Neural progenitor cell (in vitro differentiated cells): ENCODE measurements at regions not wholly inside any gene's neighbourhood (a gene's known extent, or its start where the extent isn't known, plus 50 kb on each side); places are given as distances from the start of the nearest gene placed in this dataset.

Experiments used
- DNase-seq: peaks from one replicate; pipeline ENCODE4 v3.0.0-alpha.2; 2016; ENCODE audit warnings: low spot score
- H2AFZ ChIP-seq: fragments of 200-600 bp; sonication (generic); replicated peaks from 2 replicates; pipeline ENCODE4 v1.6.1; 2016; ENCODE audit warnings: antibody characterized with exemption
- H3F3A ChIP-seq: fragments of 200-600 bp; sonication (generic); 2 replicates; pipeline ENCODE4 v1.6.1; 2016; ENCODE audit warnings: antibody characterized with exemption, low read depth
- H3K27ac ChIP-seq: fragments of 200-600 bp; sonication (generic); 2 replicates; pipeline ENCODE4 v1.5.1; 2016; ENCODE audit warnings: mild to moderate bottlenecking
- H3K27me3 ChIP-seq: fragments of 200-600 bp; sonication (generic); 2 replicates; pipeline ENCODE4 v1.6.1; 2016; ENCODE audit warnings: mild to moderate bottlenecking, moderate library complexity
- H3K36me3 ChIP-seq: fragments of 200-600 bp; sonication (generic); 2 replicates; pipeline ENCODE4 v1.5.1; 2016
- H3K4me1 ChIP-seq: fragments of 200-600 bp; sonication (generic); 2 replicates; pipeline ENCODE4 v1.6.1; 2016; ENCODE audit warnings: mixed run types
- H3K4me2 ChIP-seq: fragments of 200-600 bp; sonication (generic); 2 replicates; pipeline ENCODE4 v1.6.1; 2016
- H3K4me3 ChIP-seq: fragments of 200-600 bp; sonication (generic); 2 replicates; pipeline ENCODE4 v1.5.1; 2016
- H3K79me2 ChIP-seq: fragments of 200-600 bp; sonication (generic); 2 replicates; pipeline ENCODE4 v1.6.1; 2016; ENCODE audit warnings: low read depth
- H3K9ac ChIP-seq: fragments of 200-600 bp; sonication (generic); 2 replicates; pipeline ENCODE4 v1.6.1; 2016
- H3K9me3 ChIP-seq: fragments of 200-600 bp; sonication (generic); 2 replicates; pipeline ENCODE4 v1.5.1; 2016; ENCODE audit warnings: low read depth
- H4K20me1 ChIP-seq: fragments of 200-600 bp; sonication (generic); 2 replicates; pipeline ENCODE4 v1.6.1; 2016; ENCODE audit warnings: low read depth
- H3K27ac Mint-ChIP-seq: 3 replicates; pipeline ENCODE4 v1.8.0; 2021; ENCODE audit warnings: mixed read lengths
- H3K27me3 Mint-ChIP-seq: 2 replicates; pipeline ENCODE4 v1.8.0; 2022; ENCODE audit warnings: low read depth, mild to moderate bottlenecking, inconsistent platforms, moderate library complexity, mixed read lengths; ENCODE audit not compliant: insufficient read depth
- H3K36me3 Mint-ChIP-seq: 3 replicates; pipeline ENCODE4 v1.8.0; 2021; ENCODE audit warnings: mixed read lengths
- H3K4me1 Mint-ChIP-seq: 3 replicates; pipeline ENCODE4 v1.8.0; 2021; ENCODE audit warnings: mixed read lengths
- H3K4me3 Mint-ChIP-seq: 3 replicates; pipeline ENCODE4 v1.8.0; 2021; ENCODE audit warnings: mild to moderate bottlenecking, moderate library complexity, mixed read lengths
- H3K9me3 Mint-ChIP-seq: 3 replicates; pipeline ENCODE4 v1.8.0; 2020; ENCODE audit warnings: mixed read lengths
- EZH2 ChIP-seq: fragments of 200-600 bp; sonication (generic); IDR thresholded peaks from 2 replicates; pipeline ENCODE4 v1.6.1; 2017; ENCODE audit warnings: antibody characterized with exemption, mild to moderate bottlenecking, moderate library complexity
- EZH2phosphoT487 ChIP-seq: fragments of 200-600 bp; sonication (generic); IDR thresholded peaks from 2 replicates; pipeline ENCODE4 v1.6.1; 2017; ENCODE audit warnings: antibody characterized with exemption
- TF ChIP-seq, protein P1 (sequence below): fragments of 200-600 bp; sonication (generic); IDR thresholded peaks from 2 replicates; pipeline ENCODE4 v1.5.1; 2017; ENCODE audit warnings: antibody characterized with exemption, mild to moderate bottlenecking

DNA sequence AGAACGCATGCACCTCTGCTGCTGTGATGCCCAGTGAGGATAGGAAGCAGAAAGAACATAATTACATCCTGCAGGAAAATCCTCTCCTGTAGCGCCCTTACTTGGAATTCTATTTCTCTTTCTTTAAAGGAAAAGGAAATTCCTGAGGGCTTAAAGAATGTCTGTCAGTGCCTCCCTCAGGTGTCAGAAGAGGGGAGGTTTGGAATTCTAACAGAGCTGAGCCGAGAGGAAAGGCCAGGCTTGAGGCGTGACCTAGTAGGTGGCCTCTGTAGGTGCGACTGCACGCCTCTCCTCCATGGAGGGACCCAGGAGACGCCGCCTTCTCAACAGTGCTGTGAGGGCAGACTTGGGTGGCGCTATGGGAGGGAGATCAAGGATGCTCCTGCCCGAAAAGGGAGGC lies 55.9 kb upstream of the ERCC6L2 start:
- H3K4me2 ChIP-seq = no peak overlapping the region
- H2AFZ ChIP-seq = no peak overlapping the region
- H3K9me3 Mint-ChIP-seq = no peaks in the 10 kb centered on the region
- H3K79me2 ChIP-seq = no peaks in the 10 kb centered on the region
- H3K27ac Mint-ChIP-seq = no peak overlapping the region
- H4K20me1 ChIP-seq = no peaks in the 10 kb centered on the region
- no peaks in the 10 kb centered on the region for H3K36me3 ChIP-seq
- H3K27me3 Mint-ChIP-seq = peaks cover 2% of the 10 kb centered on the region
- no peak overlapping the region for H3K9ac ChIP-seq
- no peak overlapping the region for H3K4me3 ChIP-seq
- TF ChIP-seq, protein P1, sequence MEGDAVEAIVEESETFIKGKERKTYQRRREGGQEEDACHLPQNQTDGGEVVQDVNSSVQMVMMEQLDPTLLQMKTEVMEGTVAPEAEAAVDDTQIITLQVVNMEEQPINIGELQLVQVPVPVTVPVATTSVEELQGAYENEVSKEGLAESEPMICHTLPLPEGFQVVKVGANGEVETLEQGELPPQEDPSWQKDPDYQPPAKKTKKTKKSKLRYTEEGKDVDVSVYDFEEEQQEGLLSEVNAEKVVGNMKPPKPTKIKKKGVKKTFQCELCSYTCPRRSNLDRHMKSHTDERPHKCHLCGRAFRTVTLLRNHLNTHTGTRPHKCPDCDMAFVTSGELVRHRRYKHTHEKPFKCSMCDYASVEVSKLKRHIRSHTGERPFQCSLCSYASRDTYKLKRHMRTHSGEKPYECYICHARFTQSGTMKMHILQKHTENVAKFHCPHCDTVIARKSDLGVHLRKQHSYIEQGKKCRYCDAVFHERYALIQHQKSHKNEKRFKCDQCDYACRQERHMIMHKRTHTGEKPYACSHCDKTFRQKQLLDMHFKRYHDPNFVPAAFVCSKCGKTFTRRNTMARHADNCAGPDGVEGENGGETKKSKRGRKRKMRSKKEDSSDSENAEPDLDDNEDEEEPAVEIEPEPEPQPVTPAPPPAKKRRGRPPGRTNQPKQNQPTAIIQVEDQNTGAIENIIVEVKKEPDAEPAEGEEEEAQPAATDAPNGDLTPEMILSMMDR = no peak
- TF ChIP-seq EZH2 = no peak
- no peak for TF ChIP-seq EZH2phosphoT487
- peaks cover 9% of the 10 kb centered on the region for H3K4me1 ChIP-seq
- H3K36me3 Mint-ChIP-seq = peaks cover 9% of the 10 kb centered on the region
- H3K27ac ChIP-seq = peak overlapping the region; percentile 27
- no peaks in the 10 kb centered on the region for H3K9me3 ChIP-seq
- DNase-seq = peak; percentile 48
- H3K4me1 Mint-ChIP-seq = no peaks in the 10 kb centered on the region
- peaks cover 9% of the 10 kb centered on the region for H3F3A ChIP-seq
- no peaks in the 10 kb centered on the region for H3K27me3 ChIP-seq
- H3K4me3 Mint-ChIP-seq = no peak overlapping the region

DNA sequence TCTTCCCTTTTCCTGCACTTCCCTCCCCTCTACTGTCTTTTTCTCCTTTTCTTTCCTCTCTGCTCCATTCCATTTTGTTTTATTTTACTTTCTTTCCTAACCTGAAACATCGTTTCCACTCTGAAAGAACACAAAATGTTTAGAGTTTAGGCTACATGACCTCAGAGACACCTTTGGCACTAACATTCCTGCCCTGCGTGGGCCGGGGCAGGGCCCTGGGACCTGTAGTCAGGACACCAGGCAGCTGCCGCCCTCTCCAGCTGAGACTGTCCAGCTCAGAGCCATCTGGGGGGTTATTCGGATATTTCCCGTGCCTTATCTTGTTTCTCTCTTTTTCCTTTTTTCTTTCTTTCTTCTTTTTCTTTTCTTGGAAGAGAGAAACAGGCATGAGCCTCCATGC lies 58.3 kb upstream of the ERCC6L2 start:
- Mint-ChIP-seq H3K27me3 (peaks cover 2% of the 10 kb centered on the region), H3K4me1 (no peaks in the 10 kb centered on the region), H3K36me3 (peaks cover 13% of the 10 kb centered on the region), H3K4me3 (no peak overlapping the region), H3K27ac (no peak overlapping the region), H3K9me3 (no peaks in the 10 kb centered on the region)
- Histone ChIP-seq H3K9me3 (no peaks in the 10 kb centered on the region), H3F3A (peaks cover 9% of the 10 kb centered on the region), H3K36me3 (no peaks in the 10 kb centered on the region), H3K79me2 (no peaks in the 10 kb centered on the region), H2AFZ (no peak overlapping the region), H3K9ac (no peak overlapping the region), H4K20me1 (no peaks in the 10 kb centered on the region), H3K4me2 (no peak overlapping the region), H3K4me3 (no peak overlapping the region), H3K27ac (no peak overlapping the region), H3K4me1 (peaks cover 9% of the 10 kb centered on the region), H3K27me3 (no peaks in the 10 kb centered on the region)
- DNase-seq = no peak
- TF ChIP-seq, protein P1 = no peak
- TF ChIP-seq EZH2phosphoT487 (no peak), EZH2 (no peak)

DNA sequence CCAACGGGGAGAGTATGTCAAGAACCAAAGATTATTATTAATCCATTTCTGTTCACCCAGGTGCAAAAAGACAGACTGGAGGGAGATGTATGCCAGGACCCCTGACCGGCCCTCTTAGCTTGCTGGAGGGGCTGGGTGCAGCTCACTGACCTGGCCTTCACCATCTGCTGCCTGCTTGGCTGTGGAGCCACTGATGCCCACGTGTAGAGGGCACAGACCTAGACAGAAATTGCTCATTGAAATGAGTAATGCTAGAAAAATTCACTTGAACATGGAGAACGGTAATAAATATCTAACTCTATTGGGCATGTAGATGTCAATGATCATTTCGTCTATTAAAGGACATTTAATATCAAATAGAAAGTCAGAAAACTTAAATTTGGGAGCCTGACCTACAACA lies 58.8 kb upstream of the ERCC6L2 start:
- H2AFZ ChIP-seq = no peak overlapping the region
- H4K20me1 ChIP-seq = no peaks in the 10 kb centered on the region
- no peaks in the 10 kb centered on the region for H3K9me3 Mint-ChIP-seq
- H3K27me3 Mint-ChIP-seq = peaks cover 2% of the 10 kb centered on the region
- H3K4me3 ChIP-seq = no peak overlapping the region
- peaks cover 9% of the 10 kb centered on the region for H3K4me1 ChIP-seq
- peaks cover 9% of the 10 kb centered on the region for H3F3A ChIP-seq
- no peak for TF ChIP-seq EZH2phosphoT487
- TF ChIP-seq, protein P1 = no peak
- no peak for TF ChIP-seq EZH2
- no peaks in the 10 kb centered on the region for H3K36me3 ChIP-seq
- H3K36me3 Mint-ChIP-seq = peaks cover 13% of the 10 kb centered on the region
- no peaks in the 10 kb centered on the region for H3K4me1 Mint-ChIP-seq
- no peak overlapping the region for H3K9ac ChIP-seq
- DNase-seq = no peak
- H3K9me3 ChIP-seq = no peaks in the 10 kb centered on the region
- no peaks in the 10 kb centered on the region for H3K27me3 ChIP-seq
- no peaks in the 10 kb centered on the region for H3K79me2 ChIP-seq
- no peak overlapping the region for H3K4me3 Mint-ChIP-seq
- no peak overlapping the region for H3K27ac Mint-ChIP-seq
- no peak overlapping the region for H3K27ac ChIP-seq
- H3K4me2 ChIP-seq = no peak overlapping the region

- TF ChIP-seq EZH2 (no peak), EZH2phosphoT487 (no peak)
- TF ChIP-seq, protein P1 = no peak
- Histone ChIP-seq H3K27me3 (no peaks in the 10 kb centered on the region), H3K9me3 (no peaks in the 10 kb centered on the region), H3K4me1 (peaks cover 9% of the 10 kb centered on the region), H3K27ac (no peak overlapping the region), H3K4me2 (no peak overlapping the region), H3K9ac (no peak overlapping the region), H4K20me1 (no peaks in the 10 kb centered on the region), H3K4me3 (no peak overlapping the region), H3K36me3 (no peaks in the 10 kb centered on the region), H3K79me2 (no peaks in the 10 kb centered on the region), H2AFZ (no peak overlapping the region), H3F3A (peaks cover 9% of the 10 kb centered on the region)
- Mint-ChIP-seq H3K4me3 (no peak overlapping the region), H3K27me3 (peaks cover 2% of the 10 kb centered on the region), H3K36me3 (peaks cover 11% of the 10 kb centered on the region), H3K4me1 (no peaks in the 10 kb centered on the region), H3K27ac (no peak overlapping the region), H3K9me3 (no peaks in the 10 kb centered on the region)
- DNase-seq = no peak
Observed at GRCh38 chr9:95815961-95816360, 59.5 kb upstream of the ERCC6L2 start.
